ENCODE measurements at regions not wholly inside any gene's neighbourhood (a gene's known extent, or its start where the extent isn't known, plus 50 kb on each side); places are given as distances from the start of the nearest gene placed in this dataset.

- Histone ChIP-seq H3K36me3 (ENCODE audit: control insufficient read depth in 4 of 4, insufficient read depth in 4 of 4, low read length in 4 of 4) (no peaks in the 10 kb centered on the region), H3K9me3 (ENCODE audit: control insufficient read depth in 4 of 4, insufficient read depth in 3 of 4, low read length in 3 of 4) (no peaks in the 10 kb centered on the region), H3K27ac (ENCODE audit: low read depth in 1 of 2, low read length in 1 of 2) (no peak overlapping the region), H3K9ac (ENCODE audit: insufficient read depth in 1 of 2, low read length in 2 of 2) (no peak overlapping the region), H3K27me3 (ENCODE audit: control insufficient read depth in 3 of 3, insufficient read depth in 3 of 3, low read length in 2 of 3) (no peaks in the 10 kb centered on the region), H3K4me1 (ENCODE audit: control insufficient read depth in 5 of 5, insufficient read depth in 5 of 5, low read length in 5 of 5) (peaks cover 0 to 7% (median 4%) of the 10 kb centered on the region in 5 donors), H3K4me3 (no peak overlapping the region)
- no peak for ATAC-seq (ENCODE audit: insufficient read depth, low FRiP score)
- no peak for TF ChIP-seq CTCF (IDR thresholded peaks at IDR 0.05; ENCODE audit: control extremely low read depth, extremely low read depth)
- DNase-seq: no peak
- 85 to 86% methylated on average over 3 of the region's 3 CpGs for WGBS, 2 donors
Observed at GRCh38 chr4:100588076-100588475, 70.3 kb upstream of the EMCN start.

GRCh38 chr4:100582146-100582545, 64.3 kb upstream of the EMCN start:
- H3K36me3 ChIP-seq (ENCODE audit: control insufficient read depth in 4 of 4, insufficient read depth in 4 of 4, low read length in 4 of 4): no peaks in the 10 kb centered on the region
- no peak overlapping the region for H3K4me3 ChIP-seq
- ATAC-seq (ENCODE audit: insufficient read depth, low FRiP score) (no peak), DNase-seq (no peak)
- TF ChIP-seq CTCF (IDR thresholded peaks at IDR 0.05; ENCODE audit: control extremely low read depth, extremely low read depth): no peak
- H3K9me3 ChIP-seq (ENCODE audit: control insufficient read depth in 4 of 4, insufficient read depth in 3 of 4, low read length in 3 of 4): no peaks in the 10 kb centered on the region
- H3K4me1 ChIP-seq (ENCODE audit: control insufficient read depth in 5 of 5, insufficient read depth in 5 of 5, low read length in 5 of 5): no peaks in the 10 kb centered on the region
- H3K27me3 ChIP-seq (ENCODE audit: control insufficient read depth in 3 of 3, insufficient read depth in 3 of 3, low read length in 2 of 3): no peaks in the 10 kb centered on the region
- no peak overlapping the region for H3K27ac ChIP-seq (ENCODE audit: low read depth in 1 of 2, low read length in 1 of 2)
- no peak overlapping the region for H3K9ac ChIP-seq (ENCODE audit: insufficient read depth in 1 of 2, low read length in 2 of 2)
- WGBS, 2 donors: 85 to 87% methylated on average over 2 of the region's 2 CpGs

- H3K4me3 ChIP-seq: no peak overlapping the region
- ATAC-seq (ENCODE audit: insufficient read depth, low FRiP score) (no peak), DNase-seq (no peak)
- no peak for TF ChIP-seq CTCF (IDR thresholded peaks at IDR 0.05; ENCODE audit: control extremely low read depth, extremely low read depth)
- H3K27me3 ChIP-seq (ENCODE audit: control insufficient read depth in 3 of 3, insufficient read depth in 3 of 3, low read length in 2 of 3): no peaks in the 10 kb centered on the region
- H3K4me1 ChIP-seq (ENCODE audit: control insufficient read depth in 5 of 5, insufficient read depth in 5 of 5, low read length in 5 of 5): no peaks in the 10 kb centered on the region
- H3K9me3 ChIP-seq (ENCODE audit: control insufficient read depth in 4 of 4, insufficient read depth in 3 of 4, low read length in 3 of 4): no peaks in the 10 kb centered on the region
- WGBS, 2 donors: 87% methylated on average over 2 of the region's 2 CpGs
- no peaks in the 10 kb centered on the region for H3K36me3 ChIP-seq (ENCODE audit: control insufficient read depth in 4 of 4, insufficient read depth in 4 of 4, low read length in 4 of 4)
- H3K27ac ChIP-seq (ENCODE audit: low read depth in 1 of 2, low read length in 1 of 2): no peak overlapping the region
- H3K9ac ChIP-seq (ENCODE audit: insufficient read depth in 1 of 2, low read length in 2 of 2): no peak overlapping the region
Observed at GRCh38 chr4:100581337-100581736, 63.5 kb upstream of the EMCN start.

- no peak for DNase-seq
- no peaks in the 10 kb centered on the region for H3K36me3 ChIP-seq (ENCODE audit: control insufficient read depth in 4 of 4, insufficient read depth in 4 of 4, low read length in 4 of 4)
- no peak for TF ChIP-seq CTCF (IDR thresholded peaks at IDR 0.05; ENCODE audit: control extremely low read depth, extremely low read depth)
- no peaks in the 10 kb centered on the region for H3K4me1 ChIP-seq (ENCODE audit: control insufficient read depth in 5 of 5, insufficient read depth in 5 of 5, low read length in 5 of 5)
- 94 to 100% methylated on average over 3 of the region's 3 CpGs for WGBS, 2 donors
- H3K9me3 ChIP-seq (ENCODE audit: control insufficient read depth in 4 of 4, insufficient read depth in 3 of 4, low read length in 3 of 4): no peaks in the 10 kb centered on the region
- ATAC-seq (ENCODE audit: insufficient read depth, low FRiP score): no peak
- no peak overlapping the region for H3K4me3 ChIP-seq
- no peaks in the 10 kb centered on the region for H3K27me3 ChIP-seq (ENCODE audit: control insufficient read depth in 3 of 3, insufficient read depth in 3 of 3, low read length in 2 of 3)
- H3K27ac ChIP-seq (ENCODE audit: low read depth in 1 of 2, low read length in 1 of 2): no peak overlapping the region
- no peak overlapping the region for H3K9ac ChIP-seq (ENCODE audit: insufficient read depth in 1 of 2, low read length in 2 of 2)
Observed at GRCh38 chr4:100576570-100576969, 58.7 kb upstream of the EMCN start.

Data from lung (tissue), 11 donors.